Liver (tissue), 8 donors: ENCODE measurements at regions not wholly inside any gene's neighbourhood (a gene's known extent, or its start where the extent isn't known, plus 50 kb on each side); places are given as distances from the start of the nearest gene placed in this dataset.
A peak's percentile ranks its signal among the peaks of the same experiment; 100 is the strongest.

ENCODE experiments used
- DNase-seq: peaks from one replicate; pipeline ENCODE4 v3.0.0-alpha.2; 2017; ENCODE audit warnings: low spot score
- H3K27ac ChIP-seq, 2 donors: one replicate each; pipeline ENCODE4 v1.7.0; 2013; ENCODE audit warnings: inconsistent platforms in 2 of 2, low read length in 2 of 2, control low read depth in 1 of 2, low read depth in 1 of 2, mild to moderate bottlenecking in 1 of 2
- H3K27me3 ChIP-seq, 4 donors: one replicate each; pipeline versions ENCODE4 v1.6.1 to v1.7.0; 2013; ENCODE audit warnings: low read length in 3 of 4, inconsistent platforms in 1 of 4, mild to moderate bottlenecking in 1 of 4, moderate library complexity in 1 of 4; ENCODE audit not compliant: control insufficient read depth in 4 of 4, insufficient read depth in 4 of 4
- H3K36me3 ChIP-seq, 4 donors: one replicate each; pipeline versions ENCODE4 v1.6.1 to v1.7.0; 2013; ENCODE audit warnings: low read length in 3 of 4, mild to moderate bottlenecking in 3 of 4, low read depth in 1 of 4, moderate library complexity in 1 of 4; ENCODE audit not compliant: control insufficient read depth in 4 of 4, insufficient read depth in 3 of 4
- H3K4me1 ChIP-seq, 4 donors: one replicate each; pipeline versions ENCODE4 v1.6.1 to v1.7.0; 2013; ENCODE audit warnings: low read length in 3 of 4, mild to moderate bottlenecking in 3 of 4, moderate library complexity in 1 of 4; ENCODE audit not compliant: control insufficient read depth in 4 of 4, insufficient read depth in 4 of 4
- H3K4me3 ChIP-seq, 3 donors: one replicate each; pipeline versions ENCODE4 v1.6.1 to v1.7.0; 2013; ENCODE audit warnings: low read length in 3 of 3, control low read depth in 1 of 3, low read depth in 1 of 3, mild to moderate bottlenecking in 1 of 3
- H3K9ac ChIP-seq, 2 donors: one replicate each; pipeline ENCODE4 v1.7.0; 2013; ENCODE audit warnings: low read length in 2 of 2, mild to moderate bottlenecking in 2 of 2, moderate library complexity in 2 of 2, control low read depth in 1 of 2, low read depth in 1 of 2
- H3K9me3 ChIP-seq, 4 donors: one replicate each; pipeline versions ENCODE4 v1.6.1 to v1.7.0; 2013; ENCODE audit warnings: low read length in 3 of 4; ENCODE audit not compliant: control insufficient read depth in 4 of 4
- ATF3 ChIP-seq: IDR thresholded peaks from 2 replicates; pipeline ENCODE4 v1.6.1; 2016; ENCODE audit warnings: antibody characterized with exemption
- CTCF ChIP-seq: fragments of 150-350 bp; IDR thresholded peaks from 2 replicates; pipeline ENCODE4 v1.5.1; 2017; ENCODE audit warnings: improper control_type of control experiment, low read depth, low read length; ENCODE audit not compliant: missing input control
- EGR1 ChIP-seq, 2 donors: IDR thresholded peaks; 2 replicates each; pipeline ENCODE4 v1.6.1; 2016 to 2018; ENCODE audit warnings: antibody characterized with exemption in 2 of 2, low read depth in 2 of 2
- FOXA2 ChIP-seq: IDR thresholded peaks from 2 replicates; pipeline ENCODE4 v1.6.1; 2016; ENCODE audit warnings: antibody characterized with exemption
- GABPA ChIP-seq, 2 donors: IDR thresholded peaks in 1 of 2; conservative IDR thresholded peaks in 1 of 2; 2 replicates each; pipeline ENCODE4 v1.6.1; 2016; ENCODE audit warnings: antibody characterized with exemption in 2 of 2, mild to moderate bottlenecking in 1 of 2, moderate library complexity in 1 of 2
- HNF4A ChIP-seq, 2 donors: conservative IDR thresholded peaks; 2 replicates each; pipeline ENCODE4 v1.6.1; 2016; ENCODE audit warnings: antibody characterized with exemption in 2 of 2, mild to moderate bottlenecking in 2 of 2
- HNF4G ChIP-seq: IDR thresholded peaks from 2 replicates; pipeline ENCODE4 v1.6.1; 2016; ENCODE audit warnings: antibody characterized with exemption
- JUND ChIP-seq, 2 donors: IDR thresholded peaks; 2 replicates each; pipeline ENCODE4 v1.6.1; 2016; ENCODE audit warnings: antibody characterized with exemption in 2 of 2
- NR2F2 ChIP-seq: IDR thresholded peaks from 2 replicates; pipeline ENCODE4 v1.6.1; 2016; ENCODE audit warnings: antibody characterized with exemption
- RAD21 ChIP-seq, 2 donors: IDR thresholded peaks; 2 replicates each; pipeline ENCODE4 v1.6.1; 2016; ENCODE audit warnings: antibody characterized with exemption in 2 of 2, mild to moderate bottlenecking in 2 of 2
- REST ChIP-seq: IDR thresholded peaks from 2 replicates; pipeline ENCODE4 v1.6.1; 2016; ENCODE audit warnings: antibody characterized with exemption, mild to moderate bottlenecking
- RXRA ChIP-seq, 2 donors: IDR thresholded peaks; 2 replicates each; pipeline ENCODE4 v1.6.1; 2017 to 2018; ENCODE audit warnings: antibody characterized with exemption in 2 of 2, mild to moderate bottlenecking in 1 of 2
- SP1 ChIP-seq: IDR thresholded peaks from 2 replicates; pipeline ENCODE4 v1.6.1; 2018; ENCODE audit warnings: antibody characterized with exemption, mild to moderate bottlenecking
- TAF1 ChIP-seq: conservative IDR thresholded peaks from 2 replicates; pipeline ENCODE4 v1.6.1; 2016; ENCODE audit warnings: antibody characterized with exemption, mild to moderate bottlenecking
- YY1 ChIP-seq: IDR thresholded peaks from 2 replicates; pipeline ENCODE4 v1.6.1; 2016; ENCODE audit warnings: antibody characterized with exemption, mild to moderate bottlenecking
- ZBTB33 ChIP-seq: IDR thresholded peaks from 2 replicates; pipeline ENCODE4 v1.6.1; 2016; ENCODE audit warnings: antibody characterized with exemption
- WGBS: extraction: QIAGEN DNeasy Blood & Tissue Kit; methylation state at CpG from one replicate; pipeline ENCODE4 v1.1.7; 2013; 5-methylcytosine and 5-hydroxymethylcytosine counted together
- donor health status: healthy.
- donor health status: healthy.
- donor health status: healthy.
- donor health status: healthy.
- donor health status: healthy.

GRCh38 chr6:15966000-15966520 lies 162.8 kb upstream of the MYLIP start (continued):
- TF ChIP-seq CTCF (no peak), ATF3 (no peak), JUND (IDR thresholded peaks at IDR 0.05) (no peak), GABPA (IDR thresholded peaks at IDR 0.05 in 1 of 2, conservative IDR thresholded peaks at IDR 0.05 in 1 of 2) (no peak), HNF4G (no peak)

- no peak for DNase-seq
- Histone ChIP-seq H3K27ac (no peak overlapping the region), H3K4me1 (no peaks in the 10 kb centered on the region), H3K9ac (no peak overlapping the region), H3K4me3 (no peak overlapping the region), H3K36me3 (no peaks in the 10 kb centered on the region), H3K27me3 (peaks cover 0 to 9% (median 0%) of the 10 kb centered on the region in 4 donors), H3K9me3 (no peaks in the 10 kb centered on the region)
- TF ChIP-seq NR2F2 (peak; percentile 41), RAD21 (IDR thresholded peaks at IDR 0.05) (peak in 1 of 2 donors; percentile 12), RXRA (IDR thresholded peaks at IDR 0.05) (no peak), ZBTB33 (no peak), HNF4G (no peak)
- WGBS: 53% methylated on average over 2 of the region's 2 CpGs
Observed at GRCh38 chr6:15962449-15962764, 166.5 kb upstream of the MYLIP start.

GRCh38 chr6:15961635-15962448 lies 167.0 kb upstream of the MYLIP start:
- Histone ChIP-seq H3K27ac (no peak overlapping the region), H3K9me3 (no peaks in the 10 kb centered on the region), H3K4me1 (no peaks in the 10 kb centered on the region), H3K36me3 (no peaks in the 10 kb centered on the region), H3K9ac (no peak overlapping the region), H3K27me3 (peaks cover 0 to 9% (median 0%) of the 10 kb centered on the region in 4 donors), H3K4me3 (no peak overlapping the region)
- no peak for DNase-seq
- WGBS: 91% methylated on average over 3 of the region's 3 CpGs
- TF ChIP-seq TAF1 (no peak), ZBTB33 (no peak), YY1 (no peak), EGR1 (IDR thresholded peaks at IDR 0.05; ENCODE audit: low read depth in 2 of 2) (no peak), JUND (IDR thresholded peaks at IDR 0.05) (no peak), GABPA (IDR thresholded peaks at IDR 0.05 in 1 of 2, conservative IDR thresholded peaks at IDR 0.05 in 1 of 2) (no peak), FOXA2 (no peak), NR2F2 (no peak), CTCF (no peak), HNF4A (conservative IDR thresholded peaks at IDR 0.05) (no peak), HNF4G (no peak), ATF3 (no peak), RXRA (IDR thresholded peaks at IDR 0.05) (no peak), SP1 (no peak), REST (no peak)
